Vagina (tissue), 2 donors: ENCODE measurements at regions not wholly inside any gene's neighbourhood (a gene's known extent, or its start where the extent isn't known, plus 50 kb on each side); places are given as distances from the start of the nearest gene placed in this dataset.

Experiments
- CTCF ChIP-seq, 3 experiments: fragments of 450-650 bp in 2 of 3; fragments of 200-600 bp in 1 of 3; sonication (generic) in 1 of 3; IDR thresholded peaks; one replicate each; pipeline ENCODE4 v1.5.1; 2017 to 2019; ENCODE audit warnings: antibody characterized with exemption in 3 of 3, mild to moderate bottlenecking in 2 of 3, moderate library complexity in 2 of 3
- POLR2A ChIP-seq, 2 donors: fragments of 450-650 bp; IDR thresholded peaks; one replicate each; pipeline ENCODE4 v1.6.1; 2017; ENCODE audit warnings: antibody characterized with exemption in 2 of 2, mild to moderate bottlenecking in 2 of 2, moderate library complexity in 2 of 2

GRCh38 chr10:43900571-43900970, 251.9 kb upstream of the ZNF32 start:
- no peak for TF ChIP-seq CTCF (IDR thresholded peaks at IDR 0.05)
- no peak for TF ChIP-seq POLR2A (IDR thresholded peaks at IDR 0.05)
